GM21529 (cell line): ENCODE measurements at regions not wholly inside any gene's neighbourhood (a gene's known extent, or its start where the extent isn't known, plus 50 kb on each side); places are given as distances from the start of the nearest gene placed in this dataset.
"Not testable (repeated sequence)": the region's sequence is repeated elsewhere in the genome, so short reads cannot be mapped to it uniquely, and the experiment has no call there.

Source experiments
- ATAC-seq: cut with Tn5 transposase; IDR thresholded peaks from one replicate; pipeline ENCODE4 v1.9.1; 2021; ENCODE audit not compliant: unreplicated experiment

DNA sequence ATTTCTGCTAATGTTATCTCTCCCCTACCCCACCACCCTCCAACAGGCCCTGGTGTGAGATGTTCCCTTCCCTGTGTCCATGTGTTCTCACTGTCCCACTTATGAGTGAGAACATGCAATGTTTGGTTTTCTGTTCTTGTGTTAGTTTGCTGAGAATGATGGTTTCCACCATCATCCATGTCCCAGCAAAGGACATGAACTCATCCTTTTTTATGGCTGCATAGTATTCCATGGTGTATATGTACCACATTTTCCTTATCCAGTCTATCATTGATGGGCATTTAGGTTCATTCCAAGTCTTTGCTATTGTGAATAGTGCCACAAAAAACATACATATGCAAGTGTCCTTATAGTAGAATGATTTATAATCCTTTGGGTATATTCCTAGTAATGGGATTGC is 104.5 kb downstream of the ZNF33B start:
- ATAC-seq = not testable (repeated sequence)

GRCh38 chr10:42532996-42533395 is 105.4 kb downstream of the ZNF33B start:
- no peak for ATAC-seq

DNA sequence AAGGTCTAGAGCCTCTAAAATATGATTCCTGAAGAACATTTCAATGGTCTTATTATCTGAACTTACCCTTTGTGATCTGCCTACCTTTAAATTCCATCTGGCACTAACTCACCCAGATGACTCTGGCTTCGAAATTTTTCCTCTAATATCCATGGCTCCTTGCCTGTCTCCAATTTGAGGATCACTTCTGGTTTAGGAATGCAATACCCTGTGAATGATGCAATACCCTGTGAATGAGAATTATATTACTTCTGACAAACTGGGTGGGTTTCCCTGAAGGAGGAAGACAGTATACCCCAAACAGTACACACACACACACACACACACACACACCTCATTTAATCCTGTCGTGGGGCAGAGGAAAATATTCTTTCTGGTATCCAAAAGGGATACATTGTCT is 115.3 kb downstream of the ZNF33B start:
- ATAC-seq = no peak

GRCh38 chr10:42519761-42520460 is 118.5 kb downstream of the ZNF33B start:
- no peak for ATAC-seq

DNA sequence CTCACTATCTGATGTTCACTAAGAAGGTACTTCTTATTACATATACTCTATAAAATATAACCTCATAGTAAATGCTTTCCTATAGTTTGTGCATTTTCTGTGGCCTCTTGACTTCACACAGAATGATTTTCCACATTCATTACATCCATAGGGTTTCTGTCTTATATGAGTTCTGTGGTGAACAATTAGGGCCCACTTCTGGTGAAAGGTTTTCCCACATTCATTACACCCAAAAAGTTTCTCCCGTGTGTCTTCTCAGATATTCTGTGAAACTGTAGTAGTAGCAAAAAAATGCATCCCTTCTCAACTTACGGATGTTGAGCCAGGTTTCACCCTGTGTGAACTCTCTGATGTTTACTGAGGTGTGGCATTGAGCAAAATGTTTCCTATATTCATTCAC is 119.3 kb downstream of the ZNF33B start:
- ATAC-seq = no peak

DNA sequence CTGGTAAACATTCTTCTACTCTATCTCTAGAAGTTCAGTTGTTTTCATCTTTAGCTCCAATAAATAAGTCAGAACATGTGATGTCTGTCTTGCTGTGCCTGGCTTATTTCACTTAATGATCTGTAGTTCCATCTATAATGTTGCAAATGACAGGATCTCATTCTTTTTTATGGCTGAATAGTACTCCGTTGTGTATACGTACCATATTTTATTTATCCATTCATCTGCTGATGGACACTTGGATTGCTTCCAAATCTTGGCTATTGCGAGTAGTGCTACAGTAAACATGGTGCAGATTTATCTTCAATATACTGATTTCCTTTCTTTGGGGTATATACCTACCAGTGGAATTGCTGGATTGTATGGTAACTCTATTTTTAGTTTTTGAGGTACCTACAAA is 124.4 kb downstream of the ZNF33B start:
- no peak for ATAC-seq

- no peak for ATAC-seq
These were observed 146.6 kb downstream of the ZNF33B start for GRCh38 chr10:42491801-42492200.

- ATAC-seq = no peak
These were observed 147.3 kb downstream of the ZNF33B start for GRCh38 chr10:42491001-42491592.

GRCh38 chr10:42490368-42490767 is 148.0 kb downstream of the ZNF33B start:
- ATAC-seq = no peak

- no peak for ATAC-seq
These were observed 150.0 kb downstream of the ZNF33B start for GRCh38 chr10:42488416-42488815.

DNA sequence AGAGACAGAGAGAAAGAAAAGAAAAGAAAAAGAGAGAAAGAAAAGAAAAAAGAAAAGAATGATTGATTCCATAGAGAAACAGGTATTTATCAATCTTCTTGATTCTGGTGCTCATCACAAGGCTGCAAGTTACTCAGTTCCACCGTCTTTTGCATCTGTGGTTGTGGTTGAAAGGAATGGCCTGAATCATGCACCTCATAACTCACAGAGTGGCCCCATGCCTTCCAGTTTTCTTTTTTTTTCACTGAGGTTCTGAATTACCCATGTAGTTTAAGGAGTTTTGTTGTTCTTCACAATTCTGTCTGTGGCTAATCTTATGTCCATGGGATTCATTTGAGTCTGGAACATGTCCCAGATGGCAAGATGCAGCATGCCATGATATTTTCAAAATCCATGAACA is 156.0 kb downstream of the ZNF33B start:
- no peak for ATAC-seq

- ATAC-seq = no peak
These were observed 159.3 kb downstream of the ZNF33B start for GRCh38 chr10:42479057-42479456.

DNA sequence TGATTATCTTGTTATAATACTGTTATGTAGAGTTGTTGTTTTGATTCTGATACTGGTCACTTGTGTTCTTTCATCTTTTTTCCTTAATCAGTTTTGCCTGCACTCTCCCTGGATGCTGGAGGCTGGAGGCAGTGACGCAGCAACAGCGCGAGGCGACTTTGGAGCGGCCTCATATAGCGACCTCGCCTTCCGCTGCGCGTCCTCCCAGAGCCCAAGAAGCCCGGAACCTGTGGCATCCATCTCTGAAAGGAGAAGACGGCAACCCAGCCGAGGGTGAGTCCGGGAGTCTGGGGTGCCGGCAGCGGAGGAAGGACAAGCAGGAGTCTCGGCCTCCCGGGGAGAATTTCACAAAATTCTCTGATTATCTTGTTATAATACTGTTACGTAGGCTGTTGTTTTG is 161.2 kb downstream of the ZNF33B start:
- ATAC-seq = no peak

GRCh38 chr10:42476101-42476500 is 162.3 kb downstream of the ZNF33B start:
- ATAC-seq = no peak

DNA sequence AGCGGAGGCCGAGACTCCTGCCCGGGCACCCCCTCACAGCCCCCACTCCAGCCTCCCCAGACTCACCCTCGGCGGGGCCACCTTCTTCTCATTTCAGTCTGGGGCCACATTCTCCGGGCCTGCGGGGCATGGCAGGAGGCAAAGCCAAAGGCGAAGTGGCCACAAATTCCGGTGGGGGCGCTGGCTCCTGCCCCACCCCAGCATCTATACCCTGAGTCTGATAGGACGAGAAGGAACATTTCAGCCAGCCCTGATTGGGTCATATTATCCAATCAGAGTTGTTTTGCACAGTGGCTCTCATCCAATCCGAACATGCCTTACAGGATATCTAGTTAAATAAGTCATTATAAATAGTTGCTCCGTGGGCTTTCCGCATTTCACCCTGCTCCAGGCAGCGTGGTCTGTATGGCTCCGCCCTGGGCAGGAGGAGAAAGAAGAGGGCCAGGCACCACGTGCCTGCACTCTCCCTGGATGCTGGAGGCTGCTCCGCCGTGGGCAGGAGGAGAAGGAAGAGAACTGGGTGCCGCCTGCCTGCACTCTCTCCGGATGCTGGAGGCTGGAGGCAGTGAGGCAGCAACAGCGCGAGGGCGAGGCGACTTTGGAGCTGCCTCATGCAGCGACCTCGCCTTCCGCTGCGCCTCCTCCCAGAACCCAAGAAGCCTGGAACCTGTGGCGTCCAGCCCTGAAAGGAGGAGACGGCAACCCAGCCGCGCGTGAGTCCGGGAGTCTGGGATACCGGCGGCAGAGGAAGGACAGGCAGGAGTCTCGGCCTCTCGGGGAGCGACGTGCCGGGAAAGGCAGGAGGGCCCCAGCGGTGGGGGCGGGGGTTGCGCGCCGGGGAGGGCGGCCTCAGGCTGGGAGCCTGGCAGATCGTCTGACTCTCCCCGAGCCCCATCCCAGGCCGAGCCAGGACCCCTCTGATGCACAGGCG is 162.9 kb downstream of the ZNF33B start:
- ATAC-seq = no peak

GRCh38 chr10:42454313-42454712 is 184.1 kb downstream of the ZNF33B start:
- no peak for ATAC-seq

GRCh38 chr10:42431095-42431494 is 207.3 kb downstream of the ZNF33B start:
- ATAC-seq = no peak

- no peak for ATAC-seq
These were observed 209.8 kb downstream of the ZNF33B start for GRCh38 chr10:42428534-42428933.

DNA sequence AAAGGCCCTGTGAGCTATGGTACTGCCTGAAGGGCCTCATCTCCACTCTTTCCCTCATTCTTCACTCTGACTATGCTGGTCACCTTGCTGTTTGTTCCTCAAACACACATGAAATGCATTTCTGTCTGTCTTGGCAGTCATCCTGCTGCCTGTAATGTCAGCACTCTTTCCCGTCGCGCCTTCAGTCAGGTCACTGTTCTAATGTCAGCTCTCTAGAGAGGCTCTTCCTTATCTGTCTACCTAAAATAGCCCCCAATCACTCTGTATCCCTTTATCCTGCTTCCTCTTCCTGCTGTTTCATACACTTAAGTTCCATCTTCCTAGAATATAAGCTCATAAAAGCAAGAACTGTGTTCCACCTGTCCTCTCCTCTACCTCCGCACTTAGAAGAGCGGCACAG is 215.5 kb downstream of the ZNF33B start:
- ATAC-seq = no peak

DNA sequence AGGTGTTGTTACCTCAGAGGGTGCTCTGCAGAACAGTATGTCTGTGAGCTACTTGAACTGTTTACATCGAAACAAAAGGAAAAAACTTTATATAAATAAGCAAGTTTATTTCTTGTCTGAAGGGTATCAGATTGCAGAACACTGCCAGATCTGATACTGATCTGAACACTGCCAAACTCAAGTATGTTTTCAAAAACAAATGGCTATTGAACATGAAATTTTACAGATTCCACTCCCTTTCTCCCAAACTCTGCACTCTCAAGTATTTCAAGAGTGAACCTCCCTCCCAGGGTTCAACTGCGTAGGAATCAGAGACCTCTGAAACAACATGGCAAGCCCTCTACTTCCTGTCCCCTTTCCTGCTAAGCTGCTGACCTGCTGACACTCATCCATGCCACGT is 216.6 kb downstream of the ZNF33B start:
- no peak for ATAC-seq

DNA sequence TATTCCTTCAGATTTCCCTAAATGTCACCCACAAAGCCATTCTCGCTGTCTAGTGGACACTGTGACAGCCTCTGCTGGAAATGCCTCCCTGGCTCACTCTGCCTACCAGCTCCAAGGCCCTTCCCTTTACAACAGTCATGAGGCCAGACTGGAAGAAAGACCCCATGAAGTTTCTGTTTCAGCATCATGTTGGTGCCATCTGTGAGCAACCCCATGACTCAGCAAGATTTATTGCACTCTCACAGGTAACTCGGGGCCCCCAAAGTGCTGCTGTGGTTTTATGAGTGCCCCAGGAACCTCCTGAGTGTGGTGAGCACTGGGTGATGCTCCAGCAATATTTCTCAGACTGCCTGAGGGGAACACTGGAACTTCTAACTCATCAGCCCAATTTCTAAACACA is 218.6 kb downstream of the ZNF33B start:
- no peak for ATAC-seq
